ENCODE measurements at regions not wholly inside any gene's neighbourhood (a gene's known extent, or its start where the extent isn't known, plus 50 kb on each side); places are given as distances from the start of the nearest gene placed in this dataset.

DNA sequence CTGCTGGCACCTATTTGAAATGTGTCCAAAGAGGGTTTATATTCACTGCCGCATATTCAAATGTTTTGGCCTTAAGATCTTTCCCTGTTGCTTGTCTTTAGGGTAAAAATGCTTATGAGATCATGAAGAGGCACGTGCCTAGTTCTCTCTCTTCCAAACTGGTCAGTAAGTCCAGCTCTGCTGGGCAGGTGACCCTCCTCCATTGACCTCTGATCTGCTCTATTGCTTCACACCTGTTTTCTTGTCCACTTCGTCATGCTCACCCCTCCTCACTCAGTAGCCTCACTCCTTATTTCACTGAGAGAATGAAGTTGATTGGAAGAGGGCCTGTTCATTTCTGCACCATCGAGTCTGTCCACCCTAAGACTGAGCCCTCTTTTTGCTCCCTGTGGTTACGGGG, 140.5 kb upstream of the COBL start:
- H2BK20ac ChIP-seq (ENCODE audit: low read depth, low read length): no peak overlapping the region
- DNase-seq: no peak
- no peaks in the 10 kb centered on the region for H3K27me3 ChIP-seq (ENCODE audit: control insufficient read depth, insufficient read depth, low read length)
- peaks cover 21% of the 10 kb centered on the region for H3K9me3 ChIP-seq (ENCODE audit: control insufficient read depth, insufficient read depth, low read length)
- no peak overlapping the region for H3K4ac ChIP-seq (ENCODE audit: low read depth, low read length)
- H3K14ac ChIP-seq (replicated peaks; ENCODE audit: low read depth, low read length): no peak overlapping the region
- intact Hi-C loops (cut with micrococcal nuclease): no loop called here
- no peak overlapping the region for H2BK5ac ChIP-seq (ENCODE audit: low read depth, low read length, poor library complexity, severe bottlenecking)
- H3K4me3 ChIP-seq (ENCODE audit: insufficient read depth, low read depth, low read length): no peak overlapping the region
- BruUV-seq (replicated peaks): no TSS peak
- no peak overlapping the region for H4K5ac ChIP-seq (ENCODE audit: low read depth, low read length)
- no peak overlapping the region for H2AK5ac ChIP-seq (ENCODE audit: low read depth, low read length)
- H2AFZ ChIP-seq (replicated peaks; ENCODE audit: low read length, poor library complexity): no peak overlapping the region
- no peak overlapping the region for H3K9ac ChIP-seq (ENCODE audit: low read depth, low read length)
- H3K18ac ChIP-seq (ENCODE audit: low read depth, low read length): no peak overlapping the region
- no peak overlapping the region for H4K8ac ChIP-seq (ENCODE audit: low read depth in 2 of 2, low read length in 2 of 2)
- no peak overlapping the region for H3K4me2 ChIP-seq (ENCODE audit: low read depth, low read length)
- dilution Hi-C loops (cut with HindIII; ENCODE audit: low sequenced_read_pairs, unreplicated experiment): no loop called here
- no peak overlapping the region for H4K91ac ChIP-seq (ENCODE audit: insufficient read depth, low read depth, low read length)
- WGBS, 2 experiments (ENCODE audit: extremely low coverage in 2 of 2, insufficient read length in 1 of 2): no CpG with 5 or more reads among the region's 5 CpGs
- no peaks in the 10 kb centered on the region for H3K4me1 ChIP-seq (ENCODE audit: control insufficient read depth, insufficient read depth, low read length)
- TF ChIP-seq MAZ (IDR thresholded peaks at IDR 0.05; ENCODE audit: borderline replicate concordance, low read depth, low read length) (no peak), NFE2L2 (IDR thresholded peaks at IDR 0.05; ENCODE audit: low read depth, low read length) (no peak), BHLHE40 (IDR thresholded peaks at IDR 0.05; ENCODE audit: low read depth, low read length) (no peak), FOS (IDR thresholded peaks at IDR 0.05; ENCODE audit: low read depth, low read length) (no peak), POLR2A (IDR thresholded peaks at IDR 0.05; ENCODE audit: low read depth, low read length) (no peak), CEBPB (IDR thresholded peaks at IDR 0.05; ENCODE audit: low read depth, low read length) (no peak), SMC3 (IDR thresholded peaks at IDR 0.05; ENCODE audit: low read depth, low read length) (no peak), RAD21 (IDR thresholded peaks at IDR 0.05; ENCODE audit: low read length) (no peak), RCOR1 (IDR thresholded peaks at IDR 0.05; ENCODE audit: insufficient replicate concordance, low read length) (no peak), MXI1 (IDR thresholded peaks at IDR 0.05; ENCODE audit: borderline replicate concordance, low read depth, low read length) (no peak), MAFK (IDR thresholded peaks at IDR 0.05; ENCODE audit: low read depth, low read length) (no peak), CHD1 (IDR thresholded peaks at IDR 0.05; ENCODE audit: low read depth, low read length) (no peak), RFX5 (IDR thresholded peaks at IDR 0.05; ENCODE audit: low read depth, low read length) (no peak)
- TF ChIP-seq, protein P1, sequence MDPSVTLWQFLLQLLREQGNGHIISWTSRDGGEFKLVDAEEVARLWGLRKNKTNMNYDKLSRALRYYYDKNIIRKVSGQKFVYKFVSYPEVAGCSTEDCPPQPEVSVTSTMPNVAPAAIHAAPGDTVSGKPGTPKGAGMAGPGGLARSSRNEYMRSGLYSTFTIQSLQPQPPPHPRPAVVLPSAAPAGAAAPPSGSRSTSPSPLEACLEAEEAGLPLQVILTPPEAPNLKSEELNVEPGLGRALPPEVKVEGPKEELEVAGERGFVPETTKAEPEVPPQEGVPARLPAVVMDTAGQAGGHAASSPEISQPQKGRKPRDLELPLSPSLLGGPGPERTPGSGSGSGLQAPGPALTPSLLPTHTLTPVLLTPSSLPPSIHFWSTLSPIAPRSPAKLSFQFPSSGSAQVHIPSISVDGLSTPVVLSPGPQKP (IDR thresholded peaks at IDR 0.05; ENCODE audit: borderline replicate concordance, low read depth, low read length): no peak
- TF ChIP-seq, protein P2, sequence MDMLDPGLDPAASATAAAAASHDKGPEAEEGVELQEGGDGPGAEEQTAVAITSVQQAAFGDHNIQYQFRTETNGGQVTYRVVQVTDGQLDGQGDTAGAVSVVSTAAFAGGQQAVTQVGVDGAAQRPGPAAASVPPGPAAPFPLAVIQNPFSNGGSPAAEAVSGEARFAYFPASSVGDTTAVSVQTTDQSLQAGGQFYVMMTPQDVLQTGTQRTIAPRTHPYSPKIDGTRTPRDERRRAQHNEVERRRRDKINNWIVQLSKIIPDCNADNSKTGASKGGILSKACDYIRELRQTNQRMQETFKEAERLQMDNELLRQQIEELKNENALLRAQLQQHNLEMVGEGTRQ (IDR thresholded peaks at IDR 0.05; ENCODE audit: low read depth, low read length): no peak
- TF ChIP-seq, protein P3, sequence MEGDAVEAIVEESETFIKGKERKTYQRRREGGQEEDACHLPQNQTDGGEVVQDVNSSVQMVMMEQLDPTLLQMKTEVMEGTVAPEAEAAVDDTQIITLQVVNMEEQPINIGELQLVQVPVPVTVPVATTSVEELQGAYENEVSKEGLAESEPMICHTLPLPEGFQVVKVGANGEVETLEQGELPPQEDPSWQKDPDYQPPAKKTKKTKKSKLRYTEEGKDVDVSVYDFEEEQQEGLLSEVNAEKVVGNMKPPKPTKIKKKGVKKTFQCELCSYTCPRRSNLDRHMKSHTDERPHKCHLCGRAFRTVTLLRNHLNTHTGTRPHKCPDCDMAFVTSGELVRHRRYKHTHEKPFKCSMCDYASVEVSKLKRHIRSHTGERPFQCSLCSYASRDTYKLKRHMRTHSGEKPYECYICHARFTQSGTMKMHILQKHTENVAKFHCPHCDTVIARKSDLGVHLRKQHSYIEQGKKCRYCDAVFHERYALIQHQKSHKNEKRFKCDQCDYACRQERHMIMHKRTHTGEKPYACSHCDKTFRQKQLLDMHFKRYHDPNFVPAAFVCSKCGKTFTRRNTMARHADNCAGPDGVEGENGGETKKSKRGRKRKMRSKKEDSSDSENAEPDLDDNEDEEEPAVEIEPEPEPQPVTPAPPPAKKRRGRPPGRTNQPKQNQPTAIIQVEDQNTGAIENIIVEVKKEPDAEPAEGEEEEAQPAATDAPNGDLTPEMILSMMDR (conservative IDR thresholded peaks at IDR 0.05; ENCODE audit: low read depth, low read length): no peak
- ChIA-PET POLR2A (ENCODE audit: unreplicated experiment) (no interaction called here), CTCF (no interaction called here)
- H2AK9ac ChIP-seq (replicated peaks; ENCODE audit: low read depth, low read length, poor library complexity): no peak overlapping the region
- H3K27ac ChIP-seq (ENCODE audit: insufficient read depth, low read length): no peak overlapping the region
- H3K79me1 ChIP-seq (ENCODE audit: low read depth in 1 of 2, low read length in 2 of 2): no peaks in the 10 kb centered on the region
- no peak overlapping the region for H3K56ac ChIP-seq (ENCODE audit: extremely low read depth, insufficient read depth, low read length)
- no peaks in the 10 kb centered on the region for H4K20me1 ChIP-seq (ENCODE audit: insufficient read depth, low read length)
- no peak overlapping the region for H2BK15ac ChIP-seq (ENCODE audit: low read depth, low read length)
- in situ Hi-C loops (cut with MboI; ENCODE audit: low sequenced_read_pairs): no loop called here
- no peak for ATAC-seq (ENCODE audit: low read depth)
- no peak overlapping the region for H3K23ac ChIP-seq (ENCODE audit: low read depth, low read length)
- no peaks in the 10 kb centered on the region for H3K9me1 ChIP-seq (ENCODE audit: insufficient read depth, low read length)
- no peak overlapping the region for H2BK120ac ChIP-seq (ENCODE audit: low read depth, low read length)
- H3K36me3 ChIP-seq (ENCODE audit: control insufficient read depth, insufficient read depth, low read length): no peaks in the 10 kb centered on the region
